KMS-11 (cell line): ENCODE measurements at regions not wholly inside any gene's neighbourhood (a gene's known extent, or its start where the extent isn't known, plus 50 kb on each side); places are given as distances from the start of the nearest gene placed in this dataset.

Experiments used
- H2AFZ ChIP-seq: fragments of 200-600 bp; sonication (generic); 2 replicates; pipeline ENCODE4 v1.6.1; 2016; ENCODE audit warnings: antibody characterized with exemption, mixed run types, low read depth
- H3K27ac ChIP-seq: fragments of 200-600 bp; sonication (generic); 2 replicates; pipeline ENCODE4 v1.6.1; 2016; ENCODE audit warnings: mild to moderate bottlenecking, mixed run types
- H3K27me3 ChIP-seq: fragments of 200-600 bp; sonication (generic); 2 replicates; pipeline ENCODE4 v1.6.1; 2017; ENCODE audit warnings: mild to moderate bottlenecking, low read depth, mixed run types, moderate library complexity; ENCODE audit not compliant: insufficient read depth
- H3K36me3 ChIP-seq: fragments of 200-600 bp; sonication (generic); 2 replicates; pipeline ENCODE4 v1.6.1; 2017; ENCODE audit warnings: mild to moderate bottlenecking, mixed run types; ENCODE audit not compliant: insufficient read depth
- H3K4me1 ChIP-seq: fragments of 200-600 bp; sonication (generic); 2 replicates; pipeline ENCODE4 v1.6.1; 2016; ENCODE audit warnings: mild to moderate bottlenecking, low read depth, mixed run types; ENCODE audit not compliant: poor library complexity, severe bottlenecking
- H3K4me2 ChIP-seq: fragments of 200-600 bp; sonication (generic); 2 replicates; pipeline ENCODE4 v1.7.0; 2016; ENCODE audit warnings: mild to moderate bottlenecking, mixed run types
- H3K4me3 ChIP-seq: fragments of 200-600 bp; sonication (generic); IDR thresholded peaks from 2 replicates; pipeline ENCODE4 v1.6.1; 2017; ENCODE audit warnings: low read depth, low read length, mixed read lengths; ENCODE audit not compliant: insufficient read depth
- H3K79me2 ChIP-seq: fragments of 200-600 bp; sonication (generic); 2 replicates; pipeline ENCODE4 v1.6.1; 2016; ENCODE audit warnings: low read depth, mixed run types; ENCODE audit not compliant: insufficient read depth
- H3K9ac ChIP-seq: fragments of 200-600 bp; sonication (generic); 2 replicates; pipeline ENCODE4 v1.6.1; 2016; ENCODE audit warnings: mild to moderate bottlenecking, mixed run types
- H4K20me1 ChIP-seq: fragments of 200-600 bp; sonication (generic); 2 replicates; pipeline ENCODE4 v1.6.1; 2016; ENCODE audit warnings: mild to moderate bottlenecking, mixed run types; ENCODE audit not compliant: insufficient read depth
- CTCF ChIP-seq: fragments of 200-600 bp; sonication (generic); conservative IDR thresholded peaks from 2 replicates; pipeline ENCODE4 v1.6.1; 2017; ENCODE audit warnings: low read depth, mild to moderate bottlenecking, antibody characterized with exemption, low read length, moderate library complexity, mixed read lengths

GRCh38 chr4:36872679-36873078 lies 371.9 kb upstream of the NWD2 start:
- H3K9ac ChIP-seq: no peak overlapping the region
- no peaks in the 10 kb centered on the region for H3K79me2 ChIP-seq
- H2AFZ ChIP-seq: no peak overlapping the region
- no peak overlapping the region for H3K4me2 ChIP-seq
- no peak overlapping the region for H3K27ac ChIP-seq
- TF ChIP-seq CTCF: no peak
- H3K36me3 ChIP-seq: no peaks in the 10 kb centered on the region
- H3K27me3 ChIP-seq: no peaks in the 10 kb centered on the region
- H4K20me1 ChIP-seq: no peaks in the 10 kb centered on the region
- H3K4me1 ChIP-seq: no peaks in the 10 kb centered on the region
- no peak overlapping the region for H3K4me3 ChIP-seq

- H3K4me3 ChIP-seq: no peak overlapping the region
- no peaks in the 10 kb centered on the region for H3K79me2 ChIP-seq
- no peak for TF ChIP-seq CTCF
- H3K4me1 ChIP-seq: no peaks in the 10 kb centered on the region
- no peak overlapping the region for H3K4me2 ChIP-seq
- H3K9ac ChIP-seq: no peak overlapping the region
- H3K27me3 ChIP-seq: no peaks in the 10 kb centered on the region
- H4K20me1 ChIP-seq: no peaks in the 10 kb centered on the region
- H2AFZ ChIP-seq: no peak overlapping the region
- H3K36me3 ChIP-seq: no peaks in the 10 kb centered on the region
- no peak overlapping the region for H3K27ac ChIP-seq
Observed at GRCh38 chr4:36884151-36884550, 360.4 kb upstream of the NWD2 start.

- H3K4me3 ChIP-seq: no peak overlapping the region
- H2AFZ ChIP-seq: no peak overlapping the region
- H3K36me3 ChIP-seq: no peaks in the 10 kb centered on the region
- TF ChIP-seq CTCF: no peak
- no peak overlapping the region for H3K9ac ChIP-seq
- H3K27ac ChIP-seq: no peak overlapping the region
- H3K4me2 ChIP-seq: no peak overlapping the region
- H3K79me2 ChIP-seq: no peaks in the 10 kb centered on the region
- H3K4me1 ChIP-seq: no peaks in the 10 kb centered on the region
- H3K27me3 ChIP-seq: no peaks in the 10 kb centered on the region
- H4K20me1 ChIP-seq: no peaks in the 10 kb centered on the region
Observed at GRCh38 chr4:36891971-36892370, 352.6 kb upstream of the NWD2 start.

GRCh38 chr4:36900446-36900987 lies 344.0 kb upstream of the NWD2 start:
- Histone ChIP-seq H3K9ac (no peak overlapping the region), H3K4me3 (no peak overlapping the region), H3K27ac (no peak overlapping the region), H4K20me1 (no peaks in the 10 kb centered on the region), H3K79me2 (no peaks in the 10 kb centered on the region), H3K27me3 (no peaks in the 10 kb centered on the region), H3K4me1 (no peaks in the 10 kb centered on the region), H3K4me2 (no peak overlapping the region), H3K36me3 (no peaks in the 10 kb centered on the region), H2AFZ (no peak overlapping the region)
- TF ChIP-seq CTCF: no peak
